Neural progenitor cell (in vitro differentiated cells): ENCODE measurements at regions not wholly inside any gene's neighbourhood (a gene's known extent, or its start where the extent isn't known, plus 50 kb on each side); places are given as distances from the start of the nearest gene placed in this dataset.
A peak's percentile ranks its signal among the peaks of the same experiment; 100 is the strongest.

Experiments used
- DNase-seq: peaks from one replicate; pipeline ENCODE4 v3.0.0-alpha.2; 2016; ENCODE audit warnings: low spot score
- H2AFZ ChIP-seq: fragments of 200-600 bp; sonication (generic); replicated peaks from 2 replicates; pipeline ENCODE4 v1.6.1; 2016; ENCODE audit warnings: antibody characterized with exemption
- H3F3A ChIP-seq: fragments of 200-600 bp; sonication (generic); 2 replicates; pipeline ENCODE4 v1.6.1; 2016; ENCODE audit warnings: antibody characterized with exemption, low read depth
- H3K27ac ChIP-seq: fragments of 200-600 bp; sonication (generic); 2 replicates; pipeline ENCODE4 v1.5.1; 2016; ENCODE audit warnings: mild to moderate bottlenecking
- H3K27me3 ChIP-seq: fragments of 200-600 bp; sonication (generic); 2 replicates; pipeline ENCODE4 v1.6.1; 2016; ENCODE audit warnings: mild to moderate bottlenecking, moderate library complexity
- H3K36me3 ChIP-seq: fragments of 200-600 bp; sonication (generic); 2 replicates; pipeline ENCODE4 v1.5.1; 2016
- H3K4me1 ChIP-seq: fragments of 200-600 bp; sonication (generic); 2 replicates; pipeline ENCODE4 v1.6.1; 2016; ENCODE audit warnings: mixed run types
- H3K4me2 ChIP-seq: fragments of 200-600 bp; sonication (generic); 2 replicates; pipeline ENCODE4 v1.6.1; 2016
- H3K4me3 ChIP-seq: fragments of 200-600 bp; sonication (generic); 2 replicates; pipeline ENCODE4 v1.5.1; 2016
- H3K79me2 ChIP-seq: fragments of 200-600 bp; sonication (generic); 2 replicates; pipeline ENCODE4 v1.6.1; 2016; ENCODE audit warnings: low read depth
- H3K9ac ChIP-seq: fragments of 200-600 bp; sonication (generic); 2 replicates; pipeline ENCODE4 v1.6.1; 2016
- H3K9me3 ChIP-seq: fragments of 200-600 bp; sonication (generic); 2 replicates; pipeline ENCODE4 v1.5.1; 2016; ENCODE audit warnings: low read depth
- H4K20me1 ChIP-seq: fragments of 200-600 bp; sonication (generic); 2 replicates; pipeline ENCODE4 v1.6.1; 2016; ENCODE audit warnings: low read depth
- H3K27ac Mint-ChIP-seq: 3 replicates; pipeline ENCODE4 v1.8.0; 2021; ENCODE audit warnings: mixed read lengths
- H3K27me3 Mint-ChIP-seq: 2 replicates; pipeline ENCODE4 v1.8.0; 2022; ENCODE audit warnings: low read depth, mild to moderate bottlenecking, inconsistent platforms, moderate library complexity, mixed read lengths; ENCODE audit not compliant: insufficient read depth
- H3K36me3 Mint-ChIP-seq: 3 replicates; pipeline ENCODE4 v1.8.0; 2021; ENCODE audit warnings: mixed read lengths
- H3K4me1 Mint-ChIP-seq: 3 replicates; pipeline ENCODE4 v1.8.0; 2021; ENCODE audit warnings: mixed read lengths
- H3K4me3 Mint-ChIP-seq: 3 replicates; pipeline ENCODE4 v1.8.0; 2021; ENCODE audit warnings: mild to moderate bottlenecking, moderate library complexity, mixed read lengths
- H3K9me3 Mint-ChIP-seq: 3 replicates; pipeline ENCODE4 v1.8.0; 2020; ENCODE audit warnings: mixed read lengths
- EZH2 ChIP-seq: fragments of 200-600 bp; sonication (generic); IDR thresholded peaks from 2 replicates; pipeline ENCODE4 v1.6.1; 2017; ENCODE audit warnings: antibody characterized with exemption, mild to moderate bottlenecking, moderate library complexity
- EZH2phosphoT487 ChIP-seq: fragments of 200-600 bp; sonication (generic); IDR thresholded peaks from 2 replicates; pipeline ENCODE4 v1.6.1; 2017; ENCODE audit warnings: antibody characterized with exemption
- TF ChIP-seq, protein P1 (sequence below): fragments of 200-600 bp; sonication (generic); IDR thresholded peaks from 2 replicates; pipeline ENCODE4 v1.5.1; 2017; ENCODE audit warnings: antibody characterized with exemption, mild to moderate bottlenecking

GRCh38 chr4:41814565-41814964 lies 66.0 kb upstream of the PHOX2B start:
- peaks cover 47% of the 10 kb centered on the region for H3K27me3 ChIP-seq
- no peak overlapping the region for H3K9ac ChIP-seq
- peak; percentile 68 for DNase-seq
- H3K36me3 Mint-ChIP-seq = no peaks in the 10 kb centered on the region
- H4K20me1 ChIP-seq = no peaks in the 10 kb centered on the region
- H3K27ac Mint-ChIP-seq = no peak overlapping the region
- no peak overlapping the region for H3K4me3 Mint-ChIP-seq
- peaks cover 13% of the 10 kb centered on the region for H3K27me3 Mint-ChIP-seq
- H3F3A ChIP-seq = no peaks in the 10 kb centered on the region
- H3K9me3 Mint-ChIP-seq = no peaks in the 10 kb centered on the region
- H3K36me3 ChIP-seq = no peaks in the 10 kb centered on the region
- H3K27ac ChIP-seq = no peak overlapping the region
- peaks cover 8% of the 10 kb centered on the region for H3K4me1 ChIP-seq
- TF ChIP-seq EZH2 = peak; percentile 40
- no peak for TF ChIP-seq EZH2phosphoT487
- TF ChIP-seq, protein P1, sequence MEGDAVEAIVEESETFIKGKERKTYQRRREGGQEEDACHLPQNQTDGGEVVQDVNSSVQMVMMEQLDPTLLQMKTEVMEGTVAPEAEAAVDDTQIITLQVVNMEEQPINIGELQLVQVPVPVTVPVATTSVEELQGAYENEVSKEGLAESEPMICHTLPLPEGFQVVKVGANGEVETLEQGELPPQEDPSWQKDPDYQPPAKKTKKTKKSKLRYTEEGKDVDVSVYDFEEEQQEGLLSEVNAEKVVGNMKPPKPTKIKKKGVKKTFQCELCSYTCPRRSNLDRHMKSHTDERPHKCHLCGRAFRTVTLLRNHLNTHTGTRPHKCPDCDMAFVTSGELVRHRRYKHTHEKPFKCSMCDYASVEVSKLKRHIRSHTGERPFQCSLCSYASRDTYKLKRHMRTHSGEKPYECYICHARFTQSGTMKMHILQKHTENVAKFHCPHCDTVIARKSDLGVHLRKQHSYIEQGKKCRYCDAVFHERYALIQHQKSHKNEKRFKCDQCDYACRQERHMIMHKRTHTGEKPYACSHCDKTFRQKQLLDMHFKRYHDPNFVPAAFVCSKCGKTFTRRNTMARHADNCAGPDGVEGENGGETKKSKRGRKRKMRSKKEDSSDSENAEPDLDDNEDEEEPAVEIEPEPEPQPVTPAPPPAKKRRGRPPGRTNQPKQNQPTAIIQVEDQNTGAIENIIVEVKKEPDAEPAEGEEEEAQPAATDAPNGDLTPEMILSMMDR = peak; percentile 58
- H3K9me3 ChIP-seq = no peaks in the 10 kb centered on the region
- no peaks in the 10 kb centered on the region for H3K79me2 ChIP-seq
- peak overlapping the region; percentile 63 for H2AFZ ChIP-seq
- H3K4me3 ChIP-seq = no peak overlapping the region
- no peak overlapping the region for H3K4me2 ChIP-seq
- H3K4me1 Mint-ChIP-seq = no peaks in the 10 kb centered on the region

DNA sequence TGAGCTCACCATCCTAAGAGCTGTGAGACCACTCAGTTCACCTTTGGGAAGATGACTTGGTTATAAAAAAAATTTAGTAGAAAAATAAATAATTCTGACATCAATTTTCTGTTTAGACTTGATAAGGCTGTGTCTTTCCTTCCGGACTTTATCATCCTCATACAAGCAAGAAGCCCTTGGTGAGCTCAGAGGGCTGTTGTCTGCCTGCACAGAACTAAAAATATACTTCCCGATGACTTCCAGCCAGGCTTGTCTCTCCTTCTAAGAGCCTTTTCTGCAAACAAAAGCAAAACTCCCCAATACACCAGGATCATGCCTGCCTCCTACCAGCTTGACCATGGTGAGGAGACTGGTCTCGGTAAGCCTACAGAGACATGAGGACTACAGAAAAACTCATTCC lies 58.3 kb upstream of the PHOX2B start:
- no peak for TF ChIP-seq EZH2phosphoT487
- no peak overlapping the region for H3K4me3 ChIP-seq
- no peak overlapping the region for H3K4me2 ChIP-seq
- Mint-ChIP-seq H3K4me1 (no peaks in the 10 kb centered on the region), H3K27me3 (peaks cover 3% of the 10 kb centered on the region), H3K27ac (no peak overlapping the region), H3K4me3 (no peak overlapping the region), H3K9me3 (no peaks in the 10 kb centered on the region), H3K36me3 (no peaks in the 10 kb centered on the region)
- no peaks in the 10 kb centered on the region for H3F3A ChIP-seq
- H3K36me3 ChIP-seq = no peaks in the 10 kb centered on the region
- no peaks in the 10 kb centered on the region for H3K9me3 ChIP-seq
- no peaks in the 10 kb centered on the region for H3K79me2 ChIP-seq
- H3K9ac ChIP-seq = no peak overlapping the region
- H4K20me1 ChIP-seq = no peaks in the 10 kb centered on the region
- H2AFZ ChIP-seq = no peak overlapping the region
- DNase-seq = no peak
- no peak overlapping the region for H3K27ac ChIP-seq
- H3K4me1 ChIP-seq = no peaks in the 10 kb centered on the region
- H3K27me3 ChIP-seq = no peaks in the 10 kb centered on the region

- Mint-ChIP-seq H3K36me3 (no peaks in the 10 kb centered on the region), H3K27ac (no peak overlapping the region), H3K9me3 (no peaks in the 10 kb centered on the region), H3K27me3 (peaks cover 4% of the 10 kb centered on the region), H3K4me3 (no peak overlapping the region), H3K4me1 (peaks cover 2% of the 10 kb centered on the region)
- no peaks in the 10 kb centered on the region for H3K36me3 ChIP-seq
- no peaks in the 10 kb centered on the region for H3K79me2 ChIP-seq
- no peak overlapping the region for H3K9ac ChIP-seq
- no peaks in the 10 kb centered on the region for H3K27me3 ChIP-seq
- no peaks in the 10 kb centered on the region for H3K9me3 ChIP-seq
- no peaks in the 10 kb centered on the region for H4K20me1 ChIP-seq
- peaks cover 7% of the 10 kb centered on the region for H3K4me1 ChIP-seq
- no peak overlapping the region for H3K4me3 ChIP-seq
- H3K27ac ChIP-seq = no peak overlapping the region
- no peak overlapping the region for H3K4me2 ChIP-seq
- TF ChIP-seq, protein P1 = no peak
- TF ChIP-seq EZH2 (no peak), EZH2phosphoT487 (no peak)
- DNase-seq = no peak
- no peak overlapping the region for H2AFZ ChIP-seq
- no peaks in the 10 kb centered on the region for H3F3A ChIP-seq
Measured at GRCh38 chr4:41802590-41802989, 54.1 kb upstream of the PHOX2B start.

- TF ChIP-seq EZH2phosphoT487 (no peak), EZH2 (no peak)
- TF ChIP-seq, protein P1 = no peak
- H3K27ac Mint-ChIP-seq = no peak overlapping the region
Measured at GRCh38 chr4:41799126-41799525, 50.6 kb upstream of the PHOX2B start.

More at GRCh38 chr4:41799126-41799525, 50.6 kb upstream of the PHOX2B start:
- Histone ChIP-seq H3K36me3 (no peaks in the 10 kb centered on the region), H2AFZ (no peak overlapping the region), H4K20me1 (no peaks in the 10 kb centered on the region), H3K4me1 (peaks cover 36% of the 10 kb centered on the region), H3K9me3 (no peaks in the 10 kb centered on the region), H3K79me2 (no peaks in the 10 kb centered on the region), H3K4me2 (no peak overlapping the region), H3F3A (peaks cover 22% of the 10 kb centered on the region), H3K9ac (no peak overlapping the region), H3K27ac (no peak overlapping the region), H3K4me3 (no peak overlapping the region), H3K27me3 (no peaks in the 10 kb centered on the region)
- no peak for DNase-seq
- Mint-ChIP-seq H3K36me3 (no peaks in the 10 kb centered on the region), H3K4me1 (peaks cover 21% of the 10 kb centered on the region), H3K9me3 (no peaks in the 10 kb centered on the region), H3K27me3 (peaks cover 4% of the 10 kb centered on the region), H3K4me3 (no peak overlapping the region)
